NB4 (cell line): ENCODE measurements at regions not wholly inside any gene's neighbourhood (a gene's known extent, or its start where the extent isn't known, plus 50 kb on each side); places are given as distances from the start of the nearest gene placed in this dataset.

Experiments
- POLR2A ChIP-seq: IDR thresholded peaks from 2 replicates; pipeline ENCODE4 v1.6.1; 2011; ENCODE audit warnings: mild to moderate bottlenecking; ENCODE audit not compliant: insufficient read length; ENCODE audit errors: extremely low read depth
- TF ChIP-seq, protein P1 (sequence below): IDR thresholded peaks from one replicate; pipeline ENCODE4 v1.5.1; 2012; ENCODE audit warnings: low read depth, low read length

DNA sequence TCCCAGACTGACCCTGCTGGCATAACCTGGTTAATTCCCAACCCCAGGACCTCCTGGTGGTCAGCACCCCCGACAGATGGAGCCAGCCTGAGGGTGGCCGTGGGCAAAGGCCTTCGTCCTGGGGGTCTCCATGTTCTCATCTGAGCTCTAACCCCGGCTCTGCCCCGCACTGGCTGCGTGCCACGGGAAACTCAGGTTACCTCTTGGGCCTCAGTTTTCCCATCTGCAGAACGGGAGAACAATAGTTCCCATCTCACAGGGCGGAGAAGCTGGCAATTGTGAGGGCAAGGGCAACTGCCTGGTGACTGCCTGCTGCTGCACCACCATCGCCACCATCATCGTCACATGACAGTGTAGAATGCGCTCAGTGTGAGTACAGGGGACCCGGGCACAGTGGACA, 77.9 kb downstream of the RFLNA start:
- TF ChIP-seq, protein P1, sequence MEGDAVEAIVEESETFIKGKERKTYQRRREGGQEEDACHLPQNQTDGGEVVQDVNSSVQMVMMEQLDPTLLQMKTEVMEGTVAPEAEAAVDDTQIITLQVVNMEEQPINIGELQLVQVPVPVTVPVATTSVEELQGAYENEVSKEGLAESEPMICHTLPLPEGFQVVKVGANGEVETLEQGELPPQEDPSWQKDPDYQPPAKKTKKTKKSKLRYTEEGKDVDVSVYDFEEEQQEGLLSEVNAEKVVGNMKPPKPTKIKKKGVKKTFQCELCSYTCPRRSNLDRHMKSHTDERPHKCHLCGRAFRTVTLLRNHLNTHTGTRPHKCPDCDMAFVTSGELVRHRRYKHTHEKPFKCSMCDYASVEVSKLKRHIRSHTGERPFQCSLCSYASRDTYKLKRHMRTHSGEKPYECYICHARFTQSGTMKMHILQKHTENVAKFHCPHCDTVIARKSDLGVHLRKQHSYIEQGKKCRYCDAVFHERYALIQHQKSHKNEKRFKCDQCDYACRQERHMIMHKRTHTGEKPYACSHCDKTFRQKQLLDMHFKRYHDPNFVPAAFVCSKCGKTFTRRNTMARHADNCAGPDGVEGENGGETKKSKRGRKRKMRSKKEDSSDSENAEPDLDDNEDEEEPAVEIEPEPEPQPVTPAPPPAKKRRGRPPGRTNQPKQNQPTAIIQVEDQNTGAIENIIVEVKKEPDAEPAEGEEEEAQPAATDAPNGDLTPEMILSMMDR = no peak
- TF ChIP-seq POLR2A = no peak
